ENCODE measurements at regions not wholly inside any gene's neighbourhood (a gene's known extent, or its start where the extent isn't known, plus 50 kb on each side); places are given as distances from the start of the nearest gene placed in this dataset.

DNA sequence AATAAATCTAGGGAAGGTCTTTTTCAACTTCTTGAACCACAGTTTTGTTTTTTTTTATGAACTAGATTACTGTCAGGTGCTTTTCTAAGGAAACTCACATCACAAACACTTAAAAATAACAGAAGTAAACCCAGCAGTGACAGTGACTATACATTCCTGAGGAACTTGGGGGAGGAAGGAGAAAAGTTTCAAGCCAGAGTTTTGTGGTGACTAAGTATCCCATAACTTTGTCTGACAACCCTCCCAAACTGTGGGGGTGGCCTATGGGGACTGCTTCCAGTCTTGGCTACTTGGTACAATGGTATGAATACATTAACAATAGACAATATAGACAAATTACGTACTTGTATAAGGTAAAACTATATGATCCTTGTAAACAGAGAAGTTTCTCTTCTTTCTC, 202.5 kb upstream of the MAN1A1 start:
- no peak for TF ChIP-seq CTCF (conservative IDR thresholded peaks at IDR 0.05; ENCODE audit: low read depth, low read length)
- TF ChIP-seq POLR2A (IDR thresholded peaks at IDR 0.05; ENCODE audit: low read depth, low read length): no peak
- no peak for TF ChIP-seq BHLHE40 (IDR thresholded peaks at IDR 0.05; ENCODE audit: low read depth, low read length)
- TF ChIP-seq NFE2L2 (IDR thresholded peaks at IDR 0.05; ENCODE audit: low read depth, low read length): no peak
- no peak for TF ChIP-seq RAD21 (IDR thresholded peaks at IDR 0.05; ENCODE audit: low read length)
- no peak for TF ChIP-seq SMC3 (IDR thresholded peaks at IDR 0.05; ENCODE audit: low read depth, low read length)
- no peak for TF ChIP-seq MAFK (IDR thresholded peaks at IDR 0.05; ENCODE audit: low read depth, low read length)
- no peak for TF ChIP-seq MXI1 (IDR thresholded peaks at IDR 0.05; ENCODE audit: borderline replicate concordance, low read depth, low read length)
- no peak for TF ChIP-seq CEBPB (IDR thresholded peaks at IDR 0.05; ENCODE audit: low read depth, low read length)
- TF ChIP-seq, protein P1, sequence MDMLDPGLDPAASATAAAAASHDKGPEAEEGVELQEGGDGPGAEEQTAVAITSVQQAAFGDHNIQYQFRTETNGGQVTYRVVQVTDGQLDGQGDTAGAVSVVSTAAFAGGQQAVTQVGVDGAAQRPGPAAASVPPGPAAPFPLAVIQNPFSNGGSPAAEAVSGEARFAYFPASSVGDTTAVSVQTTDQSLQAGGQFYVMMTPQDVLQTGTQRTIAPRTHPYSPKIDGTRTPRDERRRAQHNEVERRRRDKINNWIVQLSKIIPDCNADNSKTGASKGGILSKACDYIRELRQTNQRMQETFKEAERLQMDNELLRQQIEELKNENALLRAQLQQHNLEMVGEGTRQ (IDR thresholded peaks at IDR 0.05; ENCODE audit: low read depth, low read length): no peak
- no peak for TF ChIP-seq RCOR1 (IDR thresholded peaks at IDR 0.05; ENCODE audit: insufficient replicate concordance, low read length)
- TF ChIP-seq ELK1 (IDR thresholded peaks at IDR 0.05; ENCODE audit: borderline replicate concordance, low read depth, low read length): no peak

Data from IMR-90 (cell line).